ENCODE measurements at regions not wholly inside any gene's neighbourhood (a gene's known extent, or its start where the extent isn't known, plus 50 kb on each side); places are given as distances from the start of the nearest gene placed in this dataset.

- peak; percentile 24 for DNase-seq (ENCODE audit: low read depth)
- TF ChIP-seq CTCF (IDR thresholded peaks at IDR 0.05; ENCODE audit: insufficient read depth, low read depth, low read length, missing control alignments): no peak
- H3K4me3 ChIP-seq (ENCODE audit: low read depth, low read length): no peak overlapping the region
Measured at GRCh38 chr3:72384602-72385001, 463.6 kb downstream of the SHQ1 start.

DNA sequence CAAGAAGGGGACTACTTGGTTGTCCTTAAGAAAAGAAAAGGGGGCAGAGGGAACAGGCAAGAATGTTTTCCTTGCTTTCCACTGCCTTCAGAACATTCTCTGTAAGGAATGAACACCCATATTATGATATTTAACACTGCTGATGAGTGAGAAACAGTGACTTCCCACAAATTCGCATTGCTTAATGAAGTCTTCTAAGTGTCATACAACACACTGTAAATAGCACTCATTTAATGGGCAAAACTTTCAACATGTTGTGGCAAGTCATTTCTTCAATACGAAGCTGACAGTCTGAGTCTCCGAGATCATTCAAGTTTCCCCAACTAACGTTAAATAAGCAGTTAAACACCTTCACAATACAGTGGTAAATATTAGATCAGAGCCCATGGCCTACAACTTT is 464.4 kb downstream of the SHQ1 start:
- DNase-seq (ENCODE audit: low read depth): no peak
- no peak overlapping the region for H3K4me3 ChIP-seq (ENCODE audit: low read depth, low read length)
- TF ChIP-seq CTCF (IDR thresholded peaks at IDR 0.05; ENCODE audit: insufficient read depth, low read depth, low read length, missing control alignments): no peak

DNA sequence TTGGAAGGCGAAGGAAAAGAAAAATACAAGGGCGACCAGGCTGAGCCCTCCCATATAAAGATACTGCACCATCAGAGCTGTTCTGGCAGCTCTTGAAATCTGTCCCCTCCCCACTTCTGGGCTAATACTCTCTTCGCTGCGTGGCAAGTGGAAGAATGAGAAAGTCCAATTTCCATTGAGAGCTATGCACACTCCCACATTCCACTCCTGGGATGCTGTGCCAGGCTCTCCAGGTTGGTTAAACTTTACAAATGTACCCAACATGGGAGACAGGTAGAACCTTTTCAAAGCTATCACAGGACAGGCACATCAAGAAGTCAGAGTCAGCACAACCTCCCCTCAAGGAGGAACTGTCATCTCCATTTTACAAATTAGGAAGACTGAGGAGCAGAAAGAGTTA is 465.0 kb downstream of the SHQ1 start:
- no peak for TF ChIP-seq CTCF (IDR thresholded peaks at IDR 0.05; ENCODE audit: insufficient read depth, low read depth, low read length, missing control alignments)
- no peak for DNase-seq (ENCODE audit: low read depth)
- no peak overlapping the region for H3K4me3 ChIP-seq (ENCODE audit: low read depth, low read length)

DNA sequence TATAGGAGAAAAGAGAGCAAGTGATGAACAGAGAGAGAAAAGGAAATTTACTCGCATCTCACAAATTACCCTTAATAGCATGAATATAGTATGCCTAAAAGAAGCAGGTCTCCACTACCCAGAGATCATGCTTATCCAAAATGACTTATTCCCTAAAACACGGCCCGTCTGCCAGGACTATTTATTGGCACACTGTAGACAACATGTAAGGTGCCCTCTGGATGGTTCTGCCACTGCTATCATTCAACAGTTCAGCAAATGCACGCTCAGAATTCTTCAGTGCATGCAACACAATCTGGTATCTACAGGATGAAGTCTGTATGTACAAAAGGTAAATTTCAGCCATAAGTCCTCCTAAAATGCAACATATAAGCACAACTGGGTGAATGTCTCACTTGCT is 465.8 kb downstream of the SHQ1 start:
- DNase-seq (ENCODE audit: low read depth): no peak
- no peak overlapping the region for H3K4me3 ChIP-seq (ENCODE audit: low read depth, low read length)
- TF ChIP-seq CTCF (IDR thresholded peaks at IDR 0.05; ENCODE audit: insufficient read depth, low read depth, low read length, missing control alignments): no peak

GRCh38 chr3:72381584-72381983 is 466.7 kb downstream of the SHQ1 start:
- no peak for TF ChIP-seq CTCF (IDR thresholded peaks at IDR 0.05; ENCODE audit: insufficient read depth, low read depth, low read length, missing control alignments)
- H3K4me3 ChIP-seq (ENCODE audit: low read depth, low read length): no peak overlapping the region
- no peak for DNase-seq (ENCODE audit: low read depth)

DNA sequence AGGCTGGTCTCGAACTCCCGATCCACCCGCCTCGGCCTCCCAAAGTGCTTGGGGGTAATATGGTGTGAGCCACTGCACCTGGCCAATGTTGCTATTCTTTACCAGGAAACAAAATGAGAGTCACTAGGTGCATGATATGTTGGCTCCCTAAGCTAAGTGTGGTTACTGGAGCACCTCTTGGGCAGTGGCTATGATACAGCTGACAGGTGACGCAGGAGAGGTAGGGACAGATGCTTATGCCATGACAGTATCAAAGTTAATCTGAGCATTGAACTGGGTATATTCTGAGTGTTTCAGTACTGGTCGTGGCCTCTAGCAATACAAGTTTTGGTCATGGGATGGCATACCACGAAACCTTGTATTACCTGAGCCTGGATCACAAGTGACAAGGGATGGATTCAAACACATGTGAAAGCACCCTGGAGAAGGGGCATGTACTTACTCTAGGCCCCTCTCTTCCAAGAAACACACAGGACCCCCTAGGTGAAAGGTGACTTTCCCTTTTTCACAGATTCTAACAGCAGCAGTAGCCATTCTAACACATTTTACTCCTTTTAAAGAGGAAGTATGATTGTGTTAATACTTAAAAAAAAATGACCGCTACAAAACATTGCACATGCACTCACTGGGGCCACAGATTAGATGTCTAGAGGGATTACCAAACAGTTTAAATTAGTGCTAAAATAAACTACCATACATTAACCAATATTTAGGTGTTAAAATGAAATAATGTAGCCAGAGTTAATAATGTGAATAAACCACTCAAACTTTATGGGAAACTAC is 467.3 kb downstream of the SHQ1 start:
- TF ChIP-seq CTCF (IDR thresholded peaks at IDR 0.05; ENCODE audit: insufficient read depth, low read depth, low read length, missing control alignments): no peak
- H3K4me3 ChIP-seq (ENCODE audit: low read depth, low read length): no peak overlapping the region
- no peak for DNase-seq (ENCODE audit: low read depth)

DNA sequence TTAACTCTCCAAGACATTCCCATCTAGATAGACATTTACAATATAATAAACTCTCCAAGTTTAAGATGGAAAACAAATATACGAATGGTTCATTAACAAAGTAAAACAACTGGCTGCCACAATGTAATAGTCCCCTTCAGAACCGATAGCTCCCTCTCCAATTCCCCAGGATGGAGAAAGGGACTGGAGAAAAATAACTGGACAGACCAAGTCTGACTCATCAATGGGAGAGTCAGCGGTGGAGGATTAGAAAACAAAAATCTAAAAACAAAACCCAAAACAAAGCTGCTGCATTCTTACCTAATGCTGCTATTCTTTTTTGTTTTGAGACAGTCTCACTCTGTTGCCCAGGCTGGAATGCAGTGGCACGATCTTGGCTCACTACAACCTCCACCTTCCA is 468.1 kb downstream of the SHQ1 start:
- TF ChIP-seq CTCF (IDR thresholded peaks at IDR 0.05; ENCODE audit: insufficient read depth, low read depth, low read length, missing control alignments): no peak
- no peak overlapping the region for H3K4me3 ChIP-seq (ENCODE audit: low read depth, low read length)
- DNase-seq (ENCODE audit: low read depth): no peak

Measured in GM12865 (cell line).